Right atrium auricular region (tissue), 2 donors: ENCODE measurements at regions not wholly inside any gene's neighbourhood (a gene's known extent, or its start where the extent isn't known, plus 50 kb on each side); places are given as distances from the start of the nearest gene placed in this dataset.

Source experiments
- DNase-seq: peaks from one replicate; pipeline ENCODE4 v3.0.0-alpha.2; 2019; ENCODE audit warnings: low spot score
- H3K27ac ChIP-seq, 2 donors: fragments of 200-600 bp; sonication (generic); 1 replicate in 1 of 2; 2 replicates in 1 of 2; pipeline ENCODE4 v1.5.1; 2016 to 2019
- H3K27me3 ChIP-seq, 2 donors: fragments of 200-600 bp; sonication (generic); one replicate each; pipeline versions ENCODE4 v1.5.1 to v1.6.0; 2017 to 2019
- H3K36me3 ChIP-seq: fragments of 200-600 bp; sonication (generic); one replicate; pipeline ENCODE4 v1.5.1; 2016
- H3K4me1 ChIP-seq, 2 donors: fragments of 200-600 bp; sonication (generic); one replicate each; pipeline versions ENCODE4 v1.5.1 to v1.6.0; 2017 to 2019
- H3K4me3 ChIP-seq, 2 donors: fragments of 200-600 bp; sonication (generic); 1 replicate in 1 of 2; 2 replicates in 1 of 2; pipeline ENCODE4 v1.5.1; 2017 to 2019; ENCODE audit warnings: mild to moderate bottlenecking in 1 of 2, moderate library complexity in 1 of 2
- H3K9me3 ChIP-seq, 2 donors: fragments of 200-600 bp; sonication (generic); one replicate each; pipeline ENCODE4 v1.5.1; 2019
- TF ChIP-seq, protein P1 (sequence below), 2 donors: fragments of 200-600 bp; sonication (generic); IDR thresholded peaks; one replicate each; pipeline ENCODE4 v1.5.1; 2019; ENCODE audit warnings: antibody characterized with exemption in 2 of 2

DNA sequence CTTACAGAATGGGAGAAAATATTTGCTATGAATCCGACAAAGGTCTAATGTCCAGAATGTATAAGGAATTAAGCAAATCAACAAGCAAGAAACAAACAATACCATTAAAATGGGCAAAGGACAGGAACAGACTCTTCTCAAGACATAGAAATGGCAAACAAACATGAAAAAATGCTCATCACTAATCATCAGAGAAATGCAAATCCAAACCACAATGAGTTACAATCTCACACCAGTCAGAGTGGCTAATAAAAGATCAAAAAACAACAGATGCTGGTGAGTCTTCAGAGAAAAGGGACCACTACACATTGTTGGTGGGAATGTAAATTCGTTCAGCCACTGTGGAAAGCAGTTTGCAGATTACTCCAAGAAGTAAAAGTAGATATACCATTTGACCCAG lies 382.0 kb upstream of the ANO3 start:
- TF ChIP-seq, protein P1, sequence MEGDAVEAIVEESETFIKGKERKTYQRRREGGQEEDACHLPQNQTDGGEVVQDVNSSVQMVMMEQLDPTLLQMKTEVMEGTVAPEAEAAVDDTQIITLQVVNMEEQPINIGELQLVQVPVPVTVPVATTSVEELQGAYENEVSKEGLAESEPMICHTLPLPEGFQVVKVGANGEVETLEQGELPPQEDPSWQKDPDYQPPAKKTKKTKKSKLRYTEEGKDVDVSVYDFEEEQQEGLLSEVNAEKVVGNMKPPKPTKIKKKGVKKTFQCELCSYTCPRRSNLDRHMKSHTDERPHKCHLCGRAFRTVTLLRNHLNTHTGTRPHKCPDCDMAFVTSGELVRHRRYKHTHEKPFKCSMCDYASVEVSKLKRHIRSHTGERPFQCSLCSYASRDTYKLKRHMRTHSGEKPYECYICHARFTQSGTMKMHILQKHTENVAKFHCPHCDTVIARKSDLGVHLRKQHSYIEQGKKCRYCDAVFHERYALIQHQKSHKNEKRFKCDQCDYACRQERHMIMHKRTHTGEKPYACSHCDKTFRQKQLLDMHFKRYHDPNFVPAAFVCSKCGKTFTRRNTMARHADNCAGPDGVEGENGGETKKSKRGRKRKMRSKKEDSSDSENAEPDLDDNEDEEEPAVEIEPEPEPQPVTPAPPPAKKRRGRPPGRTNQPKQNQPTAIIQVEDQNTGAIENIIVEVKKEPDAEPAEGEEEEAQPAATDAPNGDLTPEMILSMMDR (IDR thresholded peaks at IDR 0.05): no peak
- no peaks in the 10 kb centered on the region for H3K36me3 ChIP-seq

DNA sequence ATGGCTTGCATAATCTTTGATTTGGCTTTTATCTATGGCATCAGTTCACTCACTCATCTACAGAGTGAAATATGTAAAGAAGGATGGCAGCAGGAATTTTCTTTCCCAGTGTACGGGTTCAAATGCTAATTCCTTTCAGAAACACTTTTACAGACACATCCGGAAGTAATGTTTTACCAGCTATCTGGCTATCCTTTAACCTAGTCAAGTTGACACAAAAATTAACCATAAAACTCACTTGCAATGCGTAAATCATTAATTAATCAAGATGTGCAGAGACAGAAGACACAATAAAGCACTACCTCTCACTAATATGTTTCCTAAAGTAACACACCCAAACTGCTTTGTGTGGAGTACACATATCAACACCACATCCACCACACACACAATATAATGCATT lies 378.9 kb upstream of the ANO3 start:
- TF ChIP-seq, protein P1 (IDR thresholded peaks at IDR 0.05): no peak
- no peak overlapping the region for H3K4me3 ChIP-seq
- H3K4me1 ChIP-seq: no peaks in the 10 kb centered on the region
- H3K27me3 ChIP-seq: no peaks in the 10 kb centered on the region
- H3K9me3 ChIP-seq: no peaks in the 10 kb centered on the region
- no peaks in the 10 kb centered on the region for H3K36me3 ChIP-seq
- H3K27ac ChIP-seq: no peak overlapping the region
- DNase-seq: no peak

More for the DNA sequence above, 382.0 kb upstream of the ANO3 start:
- Histone ChIP-seq H3K9me3 (no peaks in the 10 kb centered on the region), H3K4me3 (no peak overlapping the region), H3K27me3 (no peaks in the 10 kb centered on the region), H3K27ac (no peak overlapping the region), H3K4me1 (no peaks in the 10 kb centered on the region)
- no peak for DNase-seq

- Histone ChIP-seq H3K36me3 (no peaks in the 10 kb centered on the region), H3K9me3 (no peaks in the 10 kb centered on the region), H3K4me1 (no peaks in the 10 kb centered on the region), H3K27ac (no peak overlapping the region), H3K27me3 (no peaks in the 10 kb centered on the region), H3K4me3 (no peak overlapping the region)
- DNase-seq: no peak
- TF ChIP-seq, protein P1 (IDR thresholded peaks at IDR 0.05): no peak
Measured at GRCh38 chr11:25958045-25958444, 373.9 kb upstream of the ANO3 start.

- no peaks in the 10 kb centered on the region for H3K9me3 ChIP-seq
- no peaks in the 10 kb centered on the region for H3K27me3 ChIP-seq
- DNase-seq: no peak
- H3K36me3 ChIP-seq: no peaks in the 10 kb centered on the region
- H3K4me3 ChIP-seq: no peak overlapping the region
- no peak overlapping the region for H3K27ac ChIP-seq
- TF ChIP-seq, protein P1 (IDR thresholded peaks at IDR 0.05): peak in 1 of 2 donors; percentile 22
- H3K4me1 ChIP-seq: no peaks in the 10 kb centered on the region
Measured at GRCh38 chr11:25961539-25961938, 370.4 kb upstream of the ANO3 start.

- Histone ChIP-seq H3K27ac (no peak overlapping the region), H3K4me3 (no peak overlapping the region), H3K36me3 (no peaks in the 10 kb centered on the region), H3K27me3 (no peaks in the 10 kb centered on the region), H3K9me3 (no peaks in the 10 kb centered on the region), H3K4me1 (no peaks in the 10 kb centered on the region)
- DNase-seq: no peak
- TF ChIP-seq, protein P1 (IDR thresholded peaks at IDR 0.05): no peak
Measured at GRCh38 chr11:25970726-25971508, 361.0 kb upstream of the ANO3 start.

DNA sequence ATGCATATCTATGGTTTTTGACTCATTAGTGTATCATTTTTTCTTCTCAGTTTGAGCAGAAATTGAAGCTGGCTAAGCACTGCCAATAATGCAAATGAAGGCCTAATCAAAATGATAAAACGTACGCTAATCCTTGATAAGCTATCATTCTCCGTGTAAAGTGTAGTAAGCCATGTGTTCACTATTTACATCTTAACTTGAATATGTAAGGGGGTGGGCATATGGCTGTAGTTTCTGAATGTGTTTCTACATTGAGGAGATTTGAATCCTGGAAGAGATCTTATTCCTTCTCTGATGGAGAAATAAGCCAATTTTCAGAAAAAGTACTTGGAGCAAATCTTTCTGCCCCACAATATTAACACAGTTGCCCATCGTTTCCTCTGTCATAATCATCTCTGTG lies 351.8 kb upstream of the ANO3 start:
- Histone ChIP-seq H3K27ac (no peak overlapping the region), H3K27me3 (no peaks in the 10 kb centered on the region), H3K9me3 (no peaks in the 10 kb centered on the region), H3K4me1 (no peaks in the 10 kb centered on the region), H3K4me3 (no peak overlapping the region), H3K36me3 (no peaks in the 10 kb centered on the region)
- no peak for DNase-seq
- TF ChIP-seq, protein P1 (IDR thresholded peaks at IDR 0.05): no peak
